IMR-90 (cell line): ENCODE measurements at regions not wholly inside any gene's neighbourhood (a gene's known extent, or its start where the extent isn't known, plus 50 kb on each side); places are given as distances from the start of the nearest gene placed in this dataset.

ENCODE experiments used
- ATAC-seq: fragments of 200-7000 bp; cut with Tn5 transposase; 2 replicates; pipeline ENCODE4 v1.9.1; 2020; ENCODE audit warnings: low read depth, mild to moderate bottlenecking, moderate library complexity
- BruUV-seq: library from RNA; stranded (reverse); fragments of 400-500 nt; replicated peaks from 2 replicates; lab custom pipeline; 2021; lab: Mats Ljungman, UMichigan
- CTCF ChIA-PET: fragments of 300-600 bp; formaldehyde crosslinking; extraction: SDS; loops from one replicate; lab custom pipeline; 2021; ENCODE audit warnings: antibody characterized with exemption; lab: Yijun Ruan, JAX
- POLR2A ChIA-PET: fragments of 300-600 bp; sonication (Branson Sonifier 250); formaldehyde crosslinking; loops from one replicate; lab custom pipeline; 2022; ENCODE audit warnings: antibody characterized with exemption; ENCODE audit not compliant: unreplicated experiment; lab: Charles Lee
- DNase-seq: peaks from one replicate; pipeline ENCODE4 v3.0.0; 2013
- H2AFZ ChIP-seq: replicated peaks from 2 replicates; pipeline ENCODE3; 2013; ENCODE audit warnings: low read length, mild to moderate bottlenecking; ENCODE audit not compliant: poor library complexity
- H2AK5ac ChIP-seq: 2 replicates; pipeline ENCODE4 v1.6.1; 2013; ENCODE audit warnings: low read depth, low read length, inconsistent platforms
- H2AK9ac ChIP-seq: replicated peaks from 2 replicates; pipeline ENCODE3; 2013; ENCODE audit warnings: mild to moderate bottlenecking, low read depth, low read length, moderate library complexity; ENCODE audit not compliant: poor library complexity
- H2BK120ac ChIP-seq: 2 replicates; pipeline ENCODE4 v1.6.1; 2013; ENCODE audit warnings: low read depth, low read length, inconsistent platforms
- H2BK15ac ChIP-seq: 3 replicates; pipeline ENCODE4 v1.6.1; 2013; ENCODE audit warnings: low read depth, low read length, inconsistent platforms
- H2BK20ac ChIP-seq: 2 replicates; pipeline ENCODE4 v1.6.1; 2013; ENCODE audit warnings: low read depth, mild to moderate bottlenecking, inconsistent platforms, low read length, moderate library complexity
- H2BK5ac ChIP-seq: 2 replicates; pipeline ENCODE4 v1.6.1; 2013; ENCODE audit warnings: mild to moderate bottlenecking, low read depth, low read length, inconsistent platforms; ENCODE audit not compliant: poor library complexity, severe bottlenecking
- H3K14ac ChIP-seq: replicated peaks from 2 replicates; pipeline ENCODE4 v1.6.1; 2013; ENCODE audit warnings: low read depth, low read length, inconsistent platforms
- H3K18ac ChIP-seq: 2 replicates; pipeline ENCODE4 v1.6.1; 2013; ENCODE audit warnings: low read depth, low read length, control low read depth
- H3K23ac ChIP-seq: 2 replicates; pipeline ENCODE4 v1.6.1; 2013; ENCODE audit warnings: low read depth, low read length, inconsistent platforms
- H3K27ac ChIP-seq: 2 replicates; pipeline ENCODE4 v1.5.1; 2013; ENCODE audit warnings: mild to moderate bottlenecking, control low read depth, low read length; ENCODE audit not compliant: insufficient read depth
- H3K27me3 ChIP-seq: 2 replicates; pipeline ENCODE4 v1.6.1; 2013; ENCODE audit warnings: low read length; ENCODE audit not compliant: control insufficient read depth, insufficient read depth
- H3K36me3 ChIP-seq: 2 replicates; pipeline ENCODE4 v1.6.1; 2013; ENCODE audit warnings: low read length, mixed read lengths; ENCODE audit not compliant: control insufficient read depth, insufficient read depth
- H3K4ac ChIP-seq: 2 replicates; pipeline ENCODE4 v1.6.1; 2013; ENCODE audit warnings: low read depth, low read length, inconsistent platforms
- H3K4me1 ChIP-seq: 2 replicates; pipeline ENCODE4 v1.6.1; 2013; ENCODE audit warnings: low read length, mixed read lengths; ENCODE audit not compliant: control insufficient read depth, insufficient read depth
- H3K4me2 ChIP-seq: 2 replicates; pipeline ENCODE4 v1.6.1; 2013; ENCODE audit warnings: low read depth, mild to moderate bottlenecking, control low read depth, low read length, moderate library complexity
- H3K4me3 ChIP-seq: 2 replicates; pipeline ENCODE4 v1.5.1; 2013; ENCODE audit warnings: low read depth, mild to moderate bottlenecking, control low read depth, low read length, moderate library complexity; ENCODE audit not compliant: insufficient read depth
- H3K56ac ChIP-seq: 2 replicates; pipeline ENCODE4 v1.6.1; 2013; ENCODE audit warnings: low read length, inconsistent platforms; ENCODE audit not compliant: insufficient read depth; ENCODE audit errors: extremely low read depth
- H3K79me1 ChIP-seq, 2 experiments: 2 replicates each; pipeline ENCODE4 v1.6.1; 2013; ENCODE audit warnings: low read length in 2 of 2, inconsistent platforms in 1 of 2, low read depth in 1 of 2
- H3K9ac ChIP-seq: 2 replicates; pipeline ENCODE4 v1.6.1; 2013; ENCODE audit warnings: low read depth, low read length, control low read depth
- H3K9me1 ChIP-seq: 2 replicates; pipeline ENCODE4 v1.6.1; 2013; ENCODE audit warnings: low read length, inconsistent platforms; ENCODE audit not compliant: insufficient read depth
- H3K9me3 ChIP-seq: 2 replicates; pipeline ENCODE4 v1.6.1; 2013; ENCODE audit warnings: low read length; ENCODE audit not compliant: control insufficient read depth, insufficient read depth
- H4K20me1 ChIP-seq: 2 replicates; pipeline ENCODE4 v1.6.1; 2013; ENCODE audit warnings: low read length, inconsistent platforms; ENCODE audit not compliant: insufficient read depth
- H4K5ac ChIP-seq: 2 replicates; pipeline ENCODE4 v1.6.1; 2013; ENCODE audit warnings: mild to moderate bottlenecking, low read depth, low read length, control low read depth
- H4K8ac ChIP-seq, 2 experiments: 2 replicates each; pipeline ENCODE4 v1.6.1; 2013; ENCODE audit warnings: low read depth in 2 of 2, low read length in 2 of 2, control low read depth in 1 of 2, inconsistent platforms in 1 of 2
- H4K91ac ChIP-seq: 2 replicates; pipeline ENCODE4 v1.6.1; 2013; ENCODE audit warnings: low read depth, low read length, inconsistent platforms; ENCODE audit not compliant: insufficient read depth
- BHLHE40 ChIP-seq: fragments of 150-350 bp; IDR thresholded peaks from 2 replicates; pipeline ENCODE4 v1.6.1; 2016; ENCODE audit warnings: mild to moderate bottlenecking, low read depth, low read length
- CEBPB ChIP-seq: IDR thresholded peaks from 2 replicates; pipeline ENCODE4 v1.6.1; 2012; ENCODE audit warnings: low read depth, low read length, improper control_type of control experiment
- CHD1 ChIP-seq: IDR thresholded peaks from 2 replicates; pipeline ENCODE4 v1.6.1; 2012; ENCODE audit warnings: low read depth, low read length, improper control_type of control experiment
- FOS ChIP-seq: fragments of 150-350 bp; IDR thresholded peaks from 2 replicates; pipeline ENCODE4 v1.6.1; 2016; ENCODE audit warnings: low read depth, low read length
- MAFK ChIP-seq: IDR thresholded peaks from 2 replicates; pipeline ENCODE4 v1.6.1; 2012; ENCODE audit warnings: low read depth, low read length, improper control_type of control experiment
- MAZ ChIP-seq: IDR thresholded peaks from 2 replicates; pipeline ENCODE4 v1.6.1; 2012; ENCODE audit warnings: low read depth, mild to moderate bottlenecking, low read length, improper control_type of control experiment, moderate library complexity, borderline replicate concordance
- MXI1 ChIP-seq: IDR thresholded peaks from 2 replicates; pipeline ENCODE4 v1.6.1; 2012; ENCODE audit warnings: low read depth, mild to moderate bottlenecking, low read length, moderate library complexity, borderline replicate concordance
- NFE2L2 ChIP-seq: fragments of 150-350 bp; IDR thresholded peaks from 2 replicates; pipeline ENCODE4 v1.6.1; 2016; ENCODE audit warnings: low read depth, mild to moderate bottlenecking, low read length
- POLR2A ChIP-seq: IDR thresholded peaks from 2 replicates; pipeline ENCODE4 v1.6.1; 2012; ENCODE audit warnings: mild to moderate bottlenecking, low read depth, low read length
- RAD21 ChIP-seq: IDR thresholded peaks from 2 replicates; pipeline ENCODE4 v1.6.1; 2012; ENCODE audit warnings: low read length, improper control_type of control experiment
- RCOR1 ChIP-seq: IDR thresholded peaks from 2 replicates; pipeline ENCODE4 v1.6.1; 2012; ENCODE audit warnings: mild to moderate bottlenecking, low read length, improper control_type of control experiment; ENCODE audit not compliant: insufficient replicate concordance
- RFX5 ChIP-seq: IDR thresholded peaks from 2 replicates; pipeline ENCODE4 v1.8.0; 2012; ENCODE audit warnings: low read depth, mild to moderate bottlenecking, low read length, moderate library complexity
- SMC3 ChIP-seq: fragments of 150-350 bp; IDR thresholded peaks from 2 replicates; pipeline ENCODE4 v1.6.1; 2016; ENCODE audit warnings: low read depth, mild to moderate bottlenecking, antibody characterized with exemption, low read length, moderate library complexity
- WGBS, 2 experiments: methylation state at CpG; one replicate each; pipeline versions ENCODE4 v1.1.5 to v1.1.7; 2013; ENCODE audit warnings: missing lambda C conversion rate in 2 of 2; ENCODE audit not compliant: insufficient read length in 1 of 2; ENCODE audit errors: extremely low coverage in 2 of 2; 5-methylcytosine and 5-hydroxymethylcytosine counted together
- dilution Hi-C: fragments of 300-500 bp; cut with HindIII; formaldehyde crosslinking; loops from one replicate; pipeline ENCODE4 v1.14.3; 2018; ENCODE audit warnings: low sequenced_read_pairs; ENCODE audit not compliant: unreplicated experiment
- in situ Hi-C: fragments of 300-500 bp; cut with MboI; formaldehyde crosslinking; loops from 3 replicates; pipeline ENCODE4 v1.14.3; 2019; ENCODE audit warnings: low sequenced_read_pairs, inconsistent platforms, mixed read lengths
- intact Hi-C: fragments of 100-400 bp; cut with micrococcal nuclease; formaldehyde crosslinking; loops from 2 replicates; pipeline ENCODE4 v1.10.0; 2022
- TF ChIP-seq, protein P1 (sequence below): fragments of 150-350 bp; IDR thresholded peaks from 2 replicates; pipeline ENCODE4 v1.6.1; 2017; ENCODE audit warnings: mild to moderate bottlenecking, antibody characterized with exemption, low read length, low read depth
- TF ChIP-seq, protein P2 (sequence below): conservative IDR thresholded peaks from 2 replicates; pipeline ENCODE4 v1.5.1; 2012; ENCODE audit warnings: mild to moderate bottlenecking, low read depth, low read length, improper control_type of control experiment
- TF ChIP-seq, protein P3 (sequence below): fragments of 150-350 bp; IDR thresholded peaks from 2 replicates; pipeline ENCODE4 v1.6.1; 2016; ENCODE audit warnings: low read depth, mild to moderate bottlenecking, low read length, moderate library complexity, borderline replicate concordance

DNA sequence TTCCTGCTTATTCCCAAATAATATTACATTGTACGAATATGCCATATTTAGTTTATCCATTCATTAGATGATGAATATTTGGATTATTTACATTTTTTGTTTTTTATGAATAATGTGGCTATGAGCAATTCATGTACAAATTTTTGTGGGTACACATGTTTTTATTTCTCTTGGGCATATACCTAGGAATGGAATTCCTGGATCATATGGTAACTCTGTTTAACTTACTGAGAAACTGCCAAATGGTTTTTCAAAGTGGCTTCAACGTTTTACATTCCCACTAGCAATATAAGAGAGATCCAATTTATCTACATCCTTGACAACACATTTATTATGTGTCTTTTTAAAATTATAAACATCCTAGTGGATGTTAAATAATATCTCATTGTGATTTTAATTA is 362.0 kb upstream of the TMCO5A start:
- POLR2A ChIA-PET, result no interaction called here
- CTCF ChIA-PET, result no interaction called here
- Histone ChIP-seq H3K9me3 (no peaks in the 10 kb centered on the region), H2AK5ac (no peak overlapping the region), H3K9ac (no peak overlapping the region), H3K79me1 (no peaks in the 10 kb centered on the region), H4K8ac (no peak overlapping the region), H2AFZ (no peak overlapping the region), H3K4me2 (no peak overlapping the region), H3K56ac (no peak overlapping the region), H2AK9ac (no peak overlapping the region), H2BK5ac (no peak overlapping the region), H4K20me1 (no peaks in the 10 kb centered on the region), H3K4me3 (no peak overlapping the region), H3K4me1 (no peaks in the 10 kb centered on the region), H2BK20ac (no peak overlapping the region), H4K5ac (no peak overlapping the region), H3K9me1 (no peaks in the 10 kb centered on the region), H3K27me3 (no peaks in the 10 kb centered on the region), H2BK120ac (no peak overlapping the region), H3K23ac (no peak overlapping the region), H3K18ac (no peak overlapping the region), H2BK15ac (no peak overlapping the region), H3K14ac (no peak overlapping the region), H3K27ac (no peak overlapping the region), H3K4ac (no peak overlapping the region), H4K91ac (no peak overlapping the region), H3K36me3 (no peaks in the 10 kb centered on the region)
- dilution Hi-C loops, result no loop called here
- WGBS, 2 experiments, result no CpG with 5 or more reads among the region's 2 CpGs
- TF ChIP-seq FOS, result no peak
- no peak for TF ChIP-seq CEBPB
- TF ChIP-seq MAFK, result no peak
- TF ChIP-seq RAD21, result no peak
- TF ChIP-seq BHLHE40, result no peak
- no peak for TF ChIP-seq CHD1
- TF ChIP-seq MAZ, result no peak
- TF ChIP-seq POLR2A, result no peak
- TF ChIP-seq, protein P1, sequence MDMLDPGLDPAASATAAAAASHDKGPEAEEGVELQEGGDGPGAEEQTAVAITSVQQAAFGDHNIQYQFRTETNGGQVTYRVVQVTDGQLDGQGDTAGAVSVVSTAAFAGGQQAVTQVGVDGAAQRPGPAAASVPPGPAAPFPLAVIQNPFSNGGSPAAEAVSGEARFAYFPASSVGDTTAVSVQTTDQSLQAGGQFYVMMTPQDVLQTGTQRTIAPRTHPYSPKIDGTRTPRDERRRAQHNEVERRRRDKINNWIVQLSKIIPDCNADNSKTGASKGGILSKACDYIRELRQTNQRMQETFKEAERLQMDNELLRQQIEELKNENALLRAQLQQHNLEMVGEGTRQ, result no peak
- TF ChIP-seq, protein P2, sequence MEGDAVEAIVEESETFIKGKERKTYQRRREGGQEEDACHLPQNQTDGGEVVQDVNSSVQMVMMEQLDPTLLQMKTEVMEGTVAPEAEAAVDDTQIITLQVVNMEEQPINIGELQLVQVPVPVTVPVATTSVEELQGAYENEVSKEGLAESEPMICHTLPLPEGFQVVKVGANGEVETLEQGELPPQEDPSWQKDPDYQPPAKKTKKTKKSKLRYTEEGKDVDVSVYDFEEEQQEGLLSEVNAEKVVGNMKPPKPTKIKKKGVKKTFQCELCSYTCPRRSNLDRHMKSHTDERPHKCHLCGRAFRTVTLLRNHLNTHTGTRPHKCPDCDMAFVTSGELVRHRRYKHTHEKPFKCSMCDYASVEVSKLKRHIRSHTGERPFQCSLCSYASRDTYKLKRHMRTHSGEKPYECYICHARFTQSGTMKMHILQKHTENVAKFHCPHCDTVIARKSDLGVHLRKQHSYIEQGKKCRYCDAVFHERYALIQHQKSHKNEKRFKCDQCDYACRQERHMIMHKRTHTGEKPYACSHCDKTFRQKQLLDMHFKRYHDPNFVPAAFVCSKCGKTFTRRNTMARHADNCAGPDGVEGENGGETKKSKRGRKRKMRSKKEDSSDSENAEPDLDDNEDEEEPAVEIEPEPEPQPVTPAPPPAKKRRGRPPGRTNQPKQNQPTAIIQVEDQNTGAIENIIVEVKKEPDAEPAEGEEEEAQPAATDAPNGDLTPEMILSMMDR, result no peak
- TF ChIP-seq RFX5, result no peak
- TF ChIP-seq SMC3, result no peak
- TF ChIP-seq MXI1, result no peak
- TF ChIP-seq, protein P3, sequence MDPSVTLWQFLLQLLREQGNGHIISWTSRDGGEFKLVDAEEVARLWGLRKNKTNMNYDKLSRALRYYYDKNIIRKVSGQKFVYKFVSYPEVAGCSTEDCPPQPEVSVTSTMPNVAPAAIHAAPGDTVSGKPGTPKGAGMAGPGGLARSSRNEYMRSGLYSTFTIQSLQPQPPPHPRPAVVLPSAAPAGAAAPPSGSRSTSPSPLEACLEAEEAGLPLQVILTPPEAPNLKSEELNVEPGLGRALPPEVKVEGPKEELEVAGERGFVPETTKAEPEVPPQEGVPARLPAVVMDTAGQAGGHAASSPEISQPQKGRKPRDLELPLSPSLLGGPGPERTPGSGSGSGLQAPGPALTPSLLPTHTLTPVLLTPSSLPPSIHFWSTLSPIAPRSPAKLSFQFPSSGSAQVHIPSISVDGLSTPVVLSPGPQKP, result no peak
- TF ChIP-seq NFE2L2, result no peak
- no peak for TF ChIP-seq RCOR1
- intact Hi-C loops, result no loop called here
- in situ Hi-C loops, result no loop called here
- no peak for DNase-seq
- no peak for ATAC-seq
- no TSS peak for BruUV-seq
